Prostate gland (tissue), 2 donors: ENCODE measurements at regions not wholly inside any gene's neighbourhood (a gene's known extent, or its start where the extent isn't known, plus 50 kb on each side); places are given as distances from the start of the nearest gene placed in this dataset.
"Not testable (repeated sequence)": the region's sequence is repeated elsewhere in the genome, so short reads cannot be mapped to it uniquely, and the experiment has no call there.

Source experiments
- DNase-seq: peaks from one replicate; pipeline ENCODE4 v3.0.0-alpha.2; 2019; ENCODE audit warnings: low spot score
- H3K27ac ChIP-seq, 2 donors: fragments of 200-600 bp; sonication (generic); 2 replicates each; pipeline ENCODE4 v1.5.1; 2017 to 2019
- H3K27me3 ChIP-seq: fragments of 200-600 bp; sonication (generic); replicated peaks from 2 replicates; pipeline ENCODE4 v1.5.1; 2019; ENCODE audit not compliant: insufficient read depth
- H3K36me3 ChIP-seq, 2 donors: fragments of 200-600 bp; sonication (generic); 1 replicate in 1 of 2; 2 replicates in 1 of 2; pipeline versions ENCODE4 v1.5.1 to v1.8.1; 2017 to 2019
- H3K4me1 ChIP-seq: fragments of 200-600 bp; sonication (generic); replicated peaks from 2 replicates; pipeline ENCODE4 v1.5.1; 2019
- H3K4me3 ChIP-seq, 2 donors: fragments of 200-600 bp; sonication (generic); 2 replicates each; pipeline ENCODE4 v1.5.1; 2017 to 2019
- H3K9me3 ChIP-seq: fragments of 200-600 bp; sonication (generic); 2 replicates; pipeline ENCODE4 v1.5.1; 2017
- CTCF ChIP-seq, 4 experiments: fragments of 200-600 bp in 2 of 4; fragments of 450-650 bp in 2 of 4; sonication (generic) in 2 of 4; IDR thresholded peaks; 1 replicate in 3 of 4; 2 replicates in 1 of 4; pipeline ENCODE4 v1.5.1; 2016 to 2019; ENCODE audit warnings: antibody characterized with exemption in 4 of 4, mild to moderate bottlenecking in 2 of 4, moderate library complexity in 2 of 4
- POLR2A ChIP-seq: fragments of 450-650 bp; IDR thresholded peaks from one replicate; pipeline ENCODE4 v1.6.1; 2016; ENCODE audit warnings: antibody characterized with exemption, mild to moderate bottlenecking
- POLR2AphosphoS5 ChIP-seq: sonication (generic); formaldehyde crosslinking; IDR thresholded peaks from one replicate; pipeline ENCODE4 v1.6.1; 2017; ENCODE audit warnings: antibody characterized with exemption
- WGBS: methylation state at CpG from one replicate; pipeline ENCODE4 v1.1.5; 2018; 5-methylcytosine and 5-hydroxymethylcytosine counted together
- intact Hi-C: fragments of 100-400 bp; cut with DNase I; formaldehyde crosslinking; loops from one replicate; pipeline ENCODE4 v1.14.2; 2022

DNA sequence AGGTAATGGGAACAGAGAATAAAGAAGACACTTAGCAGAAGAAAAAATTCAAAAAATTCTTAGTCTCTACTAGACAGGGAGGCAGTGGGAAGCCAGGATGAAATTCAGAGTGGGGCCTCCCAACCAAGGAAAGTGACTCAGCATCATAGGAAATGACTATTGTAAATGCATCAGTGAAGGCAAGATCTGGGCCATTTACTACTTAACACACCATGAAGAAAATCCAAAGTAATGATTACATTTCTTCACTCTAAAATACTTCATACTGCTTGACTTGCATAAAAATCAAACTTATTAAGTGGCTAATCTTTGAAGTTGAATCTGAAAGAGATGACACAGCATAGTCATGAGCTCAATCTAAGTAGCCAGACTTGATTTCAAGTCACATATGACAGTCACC is 405.8 kb upstream of the SLC39A10 start:
- H3K27me3 ChIP-seq, result no peaks in the 10 kb centered on the region
- no peaks in the 10 kb centered on the region for H3K9me3 ChIP-seq
- TF ChIP-seq POLR2AphosphoS5 (no peak), CTCF (IDR thresholded peaks at IDR 0.05) (no peak), POLR2A (no peak)
- H3K4me3 ChIP-seq, result no peak overlapping the region
- H3K36me3 ChIP-seq, result no peaks in the 10 kb centered on the region
- DNase-seq, result no peak
- H3K27ac ChIP-seq, result no peak overlapping the region
- intact Hi-C loops, result no loop called here
- H3K4me1 ChIP-seq, result no peaks in the 10 kb centered on the region

- 75% methylated on average over 3 of the region's 3 CpGs for WGBS
- Histone ChIP-seq H3K4me1 (no peaks in the 10 kb centered on the region), H3K9me3 (no peaks in the 10 kb centered on the region), H3K27me3 (no peaks in the 10 kb centered on the region), H3K4me3 (no peak overlapping the region), H3K27ac (no peak overlapping the region), H3K36me3 (no peaks in the 10 kb centered on the region)
- no peak for DNase-seq
- intact Hi-C loops, result no loop called here
- no peak for TF ChIP-seq CTCF (IDR thresholded peaks at IDR 0.05)
- TF ChIP-seq POLR2A, result no peak
- no peak for TF ChIP-seq POLR2AphosphoS5
Measured at GRCh38 chr2:195238826-195239225, 418.2 kb upstream of the SLC39A10 start.

- intact Hi-C loops, result no loop called here
- no peak for DNase-seq
- Histone ChIP-seq H3K4me1 (no peaks in the 10 kb centered on the region), H3K27me3 (no peaks in the 10 kb centered on the region), H3K27ac (no peak overlapping the region), H3K4me3 (no peak overlapping the region), H3K9me3 (no peaks in the 10 kb centered on the region), H3K36me3 (no peaks in the 10 kb centered on the region)
- WGBS, result 7% methylated on average over 1 of the region's 1 CpG
- TF ChIP-seq CTCF (IDR thresholded peaks at IDR 0.05), result no peak
- no peak for TF ChIP-seq POLR2AphosphoS5
- no peak for TF ChIP-seq POLR2A
Measured at GRCh38 chr2:195238379-195238778, 418.6 kb upstream of the SLC39A10 start.

GRCh38 chr2:195228547-195228946 is 428.5 kb upstream of the SLC39A10 start:
- DNase-seq, H3K4me1 ChIP-seq, H3K27me3 ChIP-seq, H3K9me3 ChIP-seq, intact Hi-C loops, H3K4me3 ChIP-seq, H3K27ac ChIP-seq, H3K36me3 ChIP-seq: not testable (repeated sequence)
- 76% methylated on average over 20 of the region's 20 CpGs for WGBS

DNA sequence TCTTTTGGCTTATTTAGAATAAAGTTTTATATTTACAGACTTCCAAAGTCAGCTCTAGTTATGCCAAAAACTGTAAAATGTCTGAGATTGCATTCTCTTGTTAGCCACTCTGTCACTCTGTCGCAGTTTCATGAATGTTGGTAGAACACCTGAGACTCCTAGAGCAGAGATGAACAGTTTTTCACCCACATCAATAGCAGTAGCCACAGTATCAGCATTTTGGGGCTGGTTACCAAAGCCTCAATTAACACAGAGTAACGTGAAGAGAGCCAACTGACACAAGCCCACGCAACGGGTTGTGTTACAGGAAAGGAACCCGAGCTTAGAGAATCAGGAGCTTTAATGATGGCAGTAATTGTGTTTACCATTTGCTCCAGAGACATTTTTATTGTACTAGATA is 443.0 kb upstream of the SLC39A10 start:
- peak; percentile 10 for DNase-seq
- Histone ChIP-seq H3K27ac (no peak overlapping the region), H3K4me3 (no peak overlapping the region), H3K27me3 (no peaks in the 10 kb centered on the region), H3K9me3 (no peaks in the 10 kb centered on the region), H3K36me3 (no peaks in the 10 kb centered on the region), H3K4me1 (no peaks in the 10 kb centered on the region)
- TF ChIP-seq POLR2AphosphoS5 (peak; percentile 76), POLR2A (no peak), CTCF (IDR thresholded peaks at IDR 0.05) (no peak)
- intact Hi-C loops, result no loop called here
- WGBS, result 26% methylated on average over 5 of the region's 5 CpGs

DNA sequence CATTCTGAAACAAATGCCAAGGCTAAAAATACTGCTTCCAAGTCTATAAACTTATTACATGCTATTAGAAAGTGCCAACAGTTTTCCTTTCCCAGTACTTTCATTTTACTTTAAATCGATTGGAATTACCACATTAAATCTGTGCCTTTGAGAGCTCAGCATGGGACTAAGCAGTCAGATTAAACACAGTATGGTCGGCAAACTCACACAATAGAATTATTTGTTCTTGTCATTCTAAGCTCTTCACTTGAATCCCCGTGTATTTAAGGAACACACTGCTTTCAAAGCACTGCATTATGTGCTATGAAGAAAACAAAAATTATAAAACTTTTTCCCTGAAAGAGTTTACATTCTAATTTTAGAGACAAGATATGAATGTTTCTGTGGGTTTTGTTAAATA is 444.4 kb upstream of the SLC39A10 start:
- intact Hi-C loops, result no loop called here
- Histone ChIP-seq H3K27ac (no peak overlapping the region), H3K27me3 (no peaks in the 10 kb centered on the region), H3K36me3 (no peaks in the 10 kb centered on the region), H3K9me3 (no peaks in the 10 kb centered on the region), H3K4me1 (no peaks in the 10 kb centered on the region), H3K4me3 (no peak overlapping the region)
- 18% methylated on average over 3 of the region's 3 CpGs for WGBS
- no peak for TF ChIP-seq POLR2A
- no peak for TF ChIP-seq POLR2AphosphoS5
- TF ChIP-seq CTCF (IDR thresholded peaks at IDR 0.05), result no peak
- no peak for DNase-seq
